Activated naive CD8-positive, alpha-beta T cell treated with anti-CD3 and anti-CD28 coated beads, Interleukin-2, amount 50 U/mL, for 24 hours (primary cell): ENCODE measurements at regions not wholly inside any gene's neighbourhood (a gene's known extent, or its start where the extent isn't known, plus 50 kb on each side); places are given as distances from the start of the nearest gene placed in this dataset.

ENCODE experiments used
- ATAC-seq: fragments of 150-1000 bp; cut with Tn5 transposase; one replicate; pipeline ENCODE4 v1.10.0; 2021
- DNase-seq: peaks from one replicate; pipeline ENCODE4 v3.0.0; 2021
- H3K27ac Mint-ChIP-seq: one replicate; pipeline ENCODE4 v1.8.0; 2021; ENCODE audit warnings: mild to moderate bottlenecking, mixed read lengths
- H3K27me3 Mint-ChIP-seq: one replicate; pipeline ENCODE4 v1.8.0; 2021; ENCODE audit warnings: mixed read lengths
- H3K36me3 Mint-ChIP-seq: one replicate; pipeline ENCODE4 v1.8.0; 2021; ENCODE audit warnings: low read depth, mixed read lengths
- H3K4me1 Mint-ChIP-seq: one replicate; pipeline ENCODE4 v1.8.0; 2021; ENCODE audit warnings: mixed read lengths
- H3K4me3 Mint-ChIP-seq: one replicate; pipeline ENCODE4 v1.8.0; 2021; ENCODE audit warnings: mild to moderate bottlenecking, moderate library complexity, mixed read lengths
- H3K9me3 Mint-ChIP-seq: one replicate; pipeline ENCODE4 v1.8.0; 2021; ENCODE audit warnings: mixed read lengths

DNA sequence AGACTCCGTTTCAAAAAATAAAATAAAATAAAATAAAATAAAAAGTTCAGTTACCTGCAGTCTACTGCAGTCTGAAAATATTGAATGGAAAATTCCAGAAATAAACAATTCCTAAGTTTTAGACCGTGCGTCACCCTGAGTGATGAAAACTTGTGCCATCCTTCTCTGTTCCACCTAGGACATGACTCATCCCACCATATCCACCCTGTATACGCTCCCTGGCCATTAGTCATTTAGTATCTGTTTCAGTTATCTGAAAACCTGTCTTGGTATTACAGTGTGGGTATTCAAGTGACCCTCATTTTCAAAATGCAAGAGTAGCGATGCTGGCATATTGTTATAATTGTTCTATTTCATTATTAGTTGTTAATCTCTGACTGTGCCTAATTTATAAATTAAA is 51.8 kb upstream of the TEX48 start:
- no peaks in the 10 kb centered on the region for H3K9me3 Mint-ChIP-seq
- no peaks in the 10 kb centered on the region for H3K27me3 Mint-ChIP-seq
- peaks cover 3% of the 10 kb centered on the region for H3K36me3 Mint-ChIP-seq
- no peak overlapping the region for H3K27ac Mint-ChIP-seq
- H3K4me1 Mint-ChIP-seq, result peaks cover 48% of the 10 kb centered on the region
- no peak for DNase-seq
- peak overlapping the region; percentile 4 for H3K4me3 Mint-ChIP-seq
- ATAC-seq, result peak; percentile 95

DNA sequence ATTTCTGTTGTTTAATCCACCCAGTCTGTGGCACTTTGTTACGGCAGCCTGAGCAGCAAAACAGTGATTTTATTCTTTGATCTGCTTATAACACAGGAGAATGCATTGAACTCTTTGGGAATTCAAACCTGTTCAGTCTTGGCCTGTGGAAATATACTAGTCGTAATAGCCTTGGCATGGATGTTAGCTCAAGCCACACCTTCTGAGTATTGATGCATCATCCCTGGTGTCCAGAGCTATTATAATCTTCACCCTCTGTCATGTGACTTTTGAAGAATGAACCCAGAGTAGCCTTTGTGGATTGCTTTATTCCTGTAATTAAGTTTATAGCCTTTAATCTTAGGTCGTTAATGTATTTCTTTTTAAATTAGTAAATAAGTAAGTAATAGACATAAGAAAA is 50.8 kb upstream of the TEX48 start:
- Mint-ChIP-seq H3K9me3 (peaks cover 7% of the 10 kb centered on the region), H3K36me3 (no peaks in the 10 kb centered on the region), H3K27ac (no peak overlapping the region), H3K4me3 (no peak overlapping the region), H3K4me1 (peaks cover 43% of the 10 kb centered on the region), H3K27me3 (no peaks in the 10 kb centered on the region)
- ATAC-seq (no peak), DNase-seq (no peak)
